ENCODE measurements at regions not wholly inside any gene's neighbourhood (a gene's known extent, or its start where the extent isn't known, plus 50 kb on each side); places are given as distances from the start of the nearest gene placed in this dataset.
"Not testable (repeated sequence)": the region's sequence is repeated elsewhere in the genome, so short reads cannot be mapped to it uniquely, and the experiment has no call there.

- peaks cover 4% of the 10 kb centered on the region for H3K36me3 Mint-ChIP-seq
- H3K27ac Mint-ChIP-seq = no peak overlapping the region
- no peaks in the 10 kb centered on the region for H3K9me3 Mint-ChIP-seq (ENCODE audit: low read depth)
- H3K4me1 Mint-ChIP-seq (ENCODE audit: low read depth) = peaks cover 59% of the 10 kb centered on the region
- H3K4me3 Mint-ChIP-seq = no peak overlapping the region
- no peaks in the 10 kb centered on the region for H3K27me3 Mint-ChIP-seq
Measured at GRCh38 chr13:74278901-74279300, 144.7 kb upstream of the KLF12 start.

- Mint-ChIP-seq H3K27ac (no peak overlapping the region), H3K4me3 (no peak overlapping the region), H3K4me1 (ENCODE audit: low read depth) (peaks cover 44% of the 10 kb centered on the region), H3K9me3 (ENCODE audit: low read depth) (peaks cover 15% of the 10 kb centered on the region), H3K27me3 (no peaks in the 10 kb centered on the region), H3K36me3 (peaks cover 14% of the 10 kb centered on the region)
Measured at GRCh38 chr13:74274916-74275315, 140.7 kb upstream of the KLF12 start.

- H3K4me3 Mint-ChIP-seq = no peak overlapping the region
- H3K27me3 Mint-ChIP-seq = no peaks in the 10 kb centered on the region
- peaks cover 24% of the 10 kb centered on the region for H3K36me3 Mint-ChIP-seq
- no peak overlapping the region for H3K27ac Mint-ChIP-seq
- H3K9me3 Mint-ChIP-seq (ENCODE audit: low read depth) = peaks cover 15% of the 10 kb centered on the region
- peaks cover 42% of the 10 kb centered on the region for H3K4me1 Mint-ChIP-seq (ENCODE audit: low read depth)
Measured at GRCh38 chr13:74273581-74273980, 139.4 kb upstream of the KLF12 start.

- Mint-ChIP-seq H3K4me1 (ENCODE audit: low read depth) (peaks cover 39% of the 10 kb centered on the region), H3K4me3 (no peak overlapping the region), H3K9me3 (ENCODE audit: low read depth) (peaks cover 15% of the 10 kb centered on the region), H3K27ac (no peak overlapping the region), H3K27me3 (no peaks in the 10 kb centered on the region), H3K36me3 (peaks cover 23% of the 10 kb centered on the region)
Measured at GRCh38 chr13:74272826-74273225, 138.6 kb upstream of the KLF12 start.

GRCh38 chr13:74270018-74270417 lies 135.8 kb upstream of the KLF12 start:
- Mint-ChIP-seq H3K9me3 (ENCODE audit: low read depth) (peaks cover 32% of the 10 kb centered on the region), H3K27me3 (no peaks in the 10 kb centered on the region), H3K36me3 (peaks cover 41% of the 10 kb centered on the region), H3K4me3 (no peak overlapping the region), H3K4me1 (ENCODE audit: low read depth) (peaks cover 24% of the 10 kb centered on the region), H3K27ac (no peak overlapping the region)

GRCh38 chr13:74266861-74267260 lies 132.7 kb upstream of the KLF12 start:
- Mint-ChIP-seq H3K27ac (no peak overlapping the region), H3K27me3 (no peaks in the 10 kb centered on the region), H3K4me1 (ENCODE audit: low read depth) (peaks cover 9% of the 10 kb centered on the region), H3K4me3 (no peak overlapping the region), H3K9me3 (ENCODE audit: low read depth) (peaks cover 34% of the 10 kb centered on the region), H3K36me3 (peaks cover 54% of the 10 kb centered on the region)

GRCh38 chr13:74266309-74266708 lies 132.1 kb upstream of the KLF12 start:
- no peak overlapping the region for H3K27ac Mint-ChIP-seq
- H3K4me3 Mint-ChIP-seq = no peak overlapping the region
- H3K27me3 Mint-ChIP-seq = no peaks in the 10 kb centered on the region
- H3K36me3 Mint-ChIP-seq = peaks cover 50% of the 10 kb centered on the region
- peaks cover 9% of the 10 kb centered on the region for H3K4me1 Mint-ChIP-seq (ENCODE audit: low read depth)
- H3K9me3 Mint-ChIP-seq (ENCODE audit: low read depth) = peaks cover 28% of the 10 kb centered on the region

GRCh38 chr13:74264333-74264732 lies 130.1 kb upstream of the KLF12 start:
- H3K4me1 Mint-ChIP-seq (ENCODE audit: low read depth) = peaks cover 14% of the 10 kb centered on the region
- no peaks in the 10 kb centered on the region for H3K27me3 Mint-ChIP-seq
- H3K4me3 Mint-ChIP-seq = no peak overlapping the region
- H3K9me3 Mint-ChIP-seq (ENCODE audit: low read depth) = peaks cover 27% of the 10 kb centered on the region
- H3K27ac Mint-ChIP-seq = no peak overlapping the region
- H3K36me3 Mint-ChIP-seq = peaks cover 49% of the 10 kb centered on the region

- H3K27me3 Mint-ChIP-seq, H3K27ac Mint-ChIP-seq, H3K4me3 Mint-ChIP-seq: not testable (repeated sequence)
- H3K9me3 Mint-ChIP-seq (ENCODE audit: low read depth) = peaks cover 12% of the 10 kb centered on the region
- peaks cover 41% of the 10 kb centered on the region for H3K36me3 Mint-ChIP-seq
- H3K4me1 Mint-ChIP-seq (ENCODE audit: low read depth) = peaks cover 48% of the 10 kb centered on the region
Measured at GRCh38 chr13:74260420-74260819, 126.2 kb upstream of the KLF12 start.

- Mint-ChIP-seq H3K27me3 (no peaks in the 10 kb centered on the region), H3K27ac (peak overlapping the region; percentile 64), H3K4me3 (no peak overlapping the region), H3K4me1 (ENCODE audit: low read depth) (peaks cover 50% of the 10 kb centered on the region), H3K36me3 (peaks cover 36% of the 10 kb centered on the region), H3K9me3 (ENCODE audit: low read depth) (peaks cover 7% of the 10 kb centered on the region)
Measured at GRCh38 chr13:74259641-74260040, 125.4 kb upstream of the KLF12 start.

GRCh38 chr13:74258961-74259360 lies 124.8 kb upstream of the KLF12 start:
- Mint-ChIP-seq H3K27ac (peak overlapping the region; percentile 64), H3K36me3 (peaks cover 33% of the 10 kb centered on the region), H3K4me1 (ENCODE audit: low read depth) (peaks cover 57% of the 10 kb centered on the region), H3K4me3 (no peak overlapping the region), H3K27me3 (no peaks in the 10 kb centered on the region), H3K9me3 (ENCODE audit: low read depth) (peaks cover 4% of the 10 kb centered on the region)

- peak overlapping the region; percentile 2 for H3K4me3 Mint-ChIP-seq
- peaks cover 22% of the 10 kb centered on the region for H3K36me3 Mint-ChIP-seq
- peaks cover 76% of the 10 kb centered on the region for H3K4me1 Mint-ChIP-seq (ENCODE audit: low read depth)
- no peaks in the 10 kb centered on the region for H3K9me3 Mint-ChIP-seq (ENCODE audit: low read depth)
- peak overlapping the region; percentile 68 for H3K27ac Mint-ChIP-seq
- H3K27me3 Mint-ChIP-seq = no peaks in the 10 kb centered on the region
Measured at GRCh38 chr13:74256969-74257368, 122.8 kb upstream of the KLF12 start.

GRCh38 chr13:74253161-74253560 lies 119.0 kb upstream of the KLF12 start:
- no peaks in the 10 kb centered on the region for H3K9me3 Mint-ChIP-seq (ENCODE audit: low read depth)
- peak overlapping the region; percentile 81 for H3K27ac Mint-ChIP-seq
- peaks cover 16% of the 10 kb centered on the region for H3K36me3 Mint-ChIP-seq
- no peak overlapping the region for H3K4me3 Mint-ChIP-seq
- peaks cover 90% of the 10 kb centered on the region for H3K4me1 Mint-ChIP-seq (ENCODE audit: low read depth)
- no peaks in the 10 kb centered on the region for H3K27me3 Mint-ChIP-seq

GRCh38 chr13:74251778-74252519 lies 117.7 kb upstream of the KLF12 start:
- H3K27ac Mint-ChIP-seq = peak overlapping the region; percentile 80
- peaks cover 91% of the 10 kb centered on the region for H3K4me1 Mint-ChIP-seq (ENCODE audit: low read depth)
- H3K9me3 Mint-ChIP-seq (ENCODE audit: low read depth) = no peaks in the 10 kb centered on the region
- H3K4me3 Mint-ChIP-seq = peak overlapping the region; percentile 11
- no peaks in the 10 kb centered on the region for H3K27me3 Mint-ChIP-seq
- peaks cover 15% of the 10 kb centered on the region for H3K36me3 Mint-ChIP-seq

GRCh38 chr13:74250738-74251190 lies 116.6 kb upstream of the KLF12 start:
- Mint-ChIP-seq H3K36me3 (peaks cover 10% of the 10 kb centered on the region), H3K4me3 (no peak overlapping the region), H3K9me3 (ENCODE audit: low read depth) (no peaks in the 10 kb centered on the region), H3K27ac (peak overlapping the region; percentile 80), H3K27me3 (no peaks in the 10 kb centered on the region), H3K4me1 (ENCODE audit: low read depth) (peaks cover 93% of the 10 kb centered on the region)

GRCh38 chr13:74248477-74248876 lies 114.3 kb upstream of the KLF12 start:
- peaks cover 13% of the 10 kb centered on the region for H3K36me3 Mint-ChIP-seq
- H3K27me3 Mint-ChIP-seq = no peaks in the 10 kb centered on the region
- peaks cover 98% of the 10 kb centered on the region for H3K4me1 Mint-ChIP-seq (ENCODE audit: low read depth)
- no peaks in the 10 kb centered on the region for H3K9me3 Mint-ChIP-seq (ENCODE audit: low read depth)
- H3K4me3 Mint-ChIP-seq = peak overlapping the region; percentile 9
- H3K27ac Mint-ChIP-seq = peak overlapping the region; percentile 88

Data from activated naive CD8-positive, alpha-beta T cell (primary cell).